Adrenal gland (tissue), 9 donors: ENCODE measurements at regions not wholly inside any gene's neighbourhood (a gene's known extent, or its start where the extent isn't known, plus 50 kb on each side); places are given as distances from the start of the nearest gene placed in this dataset.

ENCODE experiments used
- DNase-seq, 7 donors: peaks; one replicate each; pipeline ENCODE4 v3.0.0-alpha.2; 2019 to 2020
- H3K27ac ChIP-seq, 5 donors: fragments of 200-600 bp; sonication (generic) in 4 of 5; 1 replicate in 3 of 5; 2 replicates in 2 of 5; pipeline versions ENCODE4 v1.5.1 to v1.8.0; 2016 to 2020; ENCODE audit warnings: mild to moderate bottlenecking in 1 of 5
- H3K27me3 ChIP-seq: fragments of 200-600 bp; 2 replicates; pipeline ENCODE4 v1.8.0; 2021
- H3K36me3 ChIP-seq, 2 donors: fragments of 200-600 bp; replicated peaks in 1 of 2; 1 replicate in 1 of 2; 2 replicates in 1 of 2; pipeline versions ENCODE4 v1.5.1 to v1.8.0; 2018 to 2022
- H3K4me1 ChIP-seq, 2 donors: fragments of 200-600 bp; replicated peaks in 1 of 2; 1 replicate in 1 of 2; 2 replicates in 1 of 2; pipeline versions ENCODE4 v1.5.1 to v1.8.0; 2018 to 2021
- H3K4me3 ChIP-seq, 4 donors: fragments of 200-600 bp; sonication (generic) in 3 of 4; one replicate each; pipeline ENCODE4 v1.5.1; 2016 to 2018
- H3K9me3 ChIP-seq, 3 donors: fragments of 200-600 bp; sonication (generic) in 1 of 3; replicated peaks in 1 of 3; 1 replicate in 2 of 3; 2 replicates in 1 of 3; pipeline versions ENCODE4 v1.5.1 to v1.8.0; 2016 to 2021
- CTCF ChIP-seq, 6 experiments: fragments of 450-650 bp in 4 of 6; fragments of 200-600 bp in 2 of 6; sonication (generic) in 1 of 6; IDR thresholded peaks; 1 replicate in 5 of 6; 2 replicates in 1 of 6; pipeline versions ENCODE4 v1.5.1 to v1.8.0; 2016 to 2021; ENCODE audit warnings: antibody characterized with exemption in 6 of 6, mild to moderate bottlenecking in 2 of 6, moderate library complexity in 1 of 6
- POLR2A ChIP-seq, 2 donors: fragments of 450-650 bp; IDR thresholded peaks; one replicate each; pipeline ENCODE4 v1.6.1; 2017; ENCODE audit warnings: antibody characterized with exemption in 2 of 2, mild to moderate bottlenecking in 2 of 2, moderate library complexity in 1 of 2
- WGBS, 4 donors: extraction: QIAGEN DNeasy Blood & Tissue Kit in 2 of 4; methylation state at CpG; one replicate each; pipeline versions ENCODE4 v1.1.5 to v1.1.7; 2013 to 2017; 5-methylcytosine and 5-hydroxymethylcytosine counted together
- intact Hi-C, 2 donors: fragments of 100-400 bp; cut with DNase I; formaldehyde crosslinking; loops; one replicate each; pipeline versions ENCODE4 v1.14.1 to v1.15.0; 2022 to 2023
- donor health status: healthy with polysubstance abuse.
- donor health status: Bipolar disorder and iron deficiency.
- donor health status: DM: yes; HTN: yes; CAD: no.
- donor health status: DM: no; HTN: no; CAD: no.
- donor health status: DM: no; HTN: no; CAD: no.

DNA sequence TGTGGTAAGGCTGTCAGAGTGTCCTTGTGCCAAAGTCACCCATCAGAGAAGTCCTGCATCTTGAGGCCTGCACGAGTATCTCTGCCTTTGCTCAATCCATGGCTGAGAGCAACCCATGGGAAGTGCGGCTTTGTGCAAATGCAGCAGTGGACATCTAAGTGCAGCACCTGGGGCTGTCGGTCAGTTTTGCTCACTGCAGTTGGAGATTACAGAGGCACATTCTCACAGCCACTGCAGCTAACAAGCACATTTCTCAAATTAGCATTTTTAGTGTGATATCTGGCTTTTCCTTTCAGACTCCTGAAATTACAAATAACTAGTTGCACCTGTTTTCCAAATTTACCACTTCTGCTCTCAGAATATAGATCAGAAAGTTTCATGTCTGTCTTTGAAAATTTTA, 81.5 kb upstream of the DAZL start:
- DNase-seq: no peak
- 80 to 88% (median 87%) methylated on average over 3 of the region's 3 CpGs for WGBS, 4 donors

DNA sequence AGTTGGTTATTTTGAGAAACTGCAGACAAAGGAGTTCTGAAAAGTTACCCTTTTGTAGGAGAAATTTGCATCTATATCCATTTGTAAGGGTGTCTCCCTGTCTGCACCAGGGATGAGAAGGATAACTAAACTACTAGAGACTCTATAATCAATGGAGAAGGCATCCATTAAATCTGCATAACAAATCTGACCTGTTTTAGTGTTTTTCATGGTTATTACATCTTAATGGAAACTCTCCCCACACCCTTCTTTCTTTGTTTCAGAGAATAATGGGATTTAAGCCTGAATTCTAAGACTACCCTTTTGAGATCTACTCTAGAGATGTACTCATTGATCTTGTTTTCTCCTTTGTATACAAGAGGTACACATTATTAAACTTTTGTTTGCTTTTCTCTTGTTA, 82.0 kb upstream of the DAZL start:
- Histone ChIP-seq H3K4me3 (no peak overlapping the region), H3K27me3 (no peaks in the 10 kb centered on the region), H3K9me3 (no peaks in the 10 kb centered on the region), H3K36me3 (no peaks in the 10 kb centered on the region), H3K4me1 (no peaks in the 10 kb centered on the region), H3K27ac (no peak overlapping the region)
- DNase-seq: no peak
- intact Hi-C loops: no loop called here
- TF ChIP-seq POLR2A (IDR thresholded peaks at IDR 0.05) (no peak), CTCF (IDR thresholded peaks at IDR 0.05) (no peak)

More for the DNA sequence above, 81.5 kb upstream of the DAZL start:
- H3K27ac ChIP-seq: no peak overlapping the region
- no peaks in the 10 kb centered on the region for H3K9me3 ChIP-seq
- TF ChIP-seq CTCF (IDR thresholded peaks at IDR 0.05): no peak
- no peak for TF ChIP-seq POLR2A (IDR thresholded peaks at IDR 0.05)
- intact Hi-C loops: no loop called here
- H3K27me3 ChIP-seq: no peaks in the 10 kb centered on the region
- H3K4me3 ChIP-seq: no peak overlapping the region
- H3K36me3 ChIP-seq: no peaks in the 10 kb centered on the region
- H3K4me1 ChIP-seq: no peaks in the 10 kb centered on the region

GRCh38 chr3:16692486-16693344, 87.5 kb upstream of the DAZL start:
- intact Hi-C loops: no loop called here

DNA sequence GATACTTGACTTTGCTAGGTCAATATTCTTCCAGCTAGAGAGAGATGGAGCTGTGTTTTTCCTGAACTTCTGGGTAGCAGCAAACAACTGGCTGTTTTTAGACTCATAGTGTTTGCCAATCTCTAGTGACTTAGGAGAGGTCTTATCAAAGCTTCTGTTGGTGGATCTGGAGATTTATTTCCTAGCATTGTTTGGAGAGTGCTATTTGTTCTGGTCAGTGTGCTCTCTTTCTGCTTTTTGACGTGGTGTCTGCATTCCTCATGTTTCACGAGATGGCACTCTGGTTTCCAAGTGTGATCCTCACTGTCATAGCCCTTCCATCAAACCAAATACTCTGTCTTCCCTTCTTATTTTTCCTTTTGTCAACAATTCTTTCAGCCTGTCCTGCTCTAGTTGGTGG, 88.6 kb upstream of the DAZL start:
- no peak overlapping the region for H3K4me3 ChIP-seq
- DNase-seq: no peak
- 75 to 84% (median 81%) methylated on average over 2 of the region's 2 CpGs for WGBS, 4 donors
- H3K9me3 ChIP-seq: no peaks in the 10 kb centered on the region
- TF ChIP-seq CTCF (IDR thresholded peaks at IDR 0.05) (no peak), POLR2A (IDR thresholded peaks at IDR 0.05) (no peak)
- no peaks in the 10 kb centered on the region for H3K4me1 ChIP-seq
- no peak overlapping the region for H3K27ac ChIP-seq
- H3K27me3 ChIP-seq: no peaks in the 10 kb centered on the region
- intact Hi-C loops: no loop called here
- H3K36me3 ChIP-seq: no peaks in the 10 kb centered on the region

More at GRCh38 chr3:16692486-16693344, 87.5 kb upstream of the DAZL start:
- TF ChIP-seq CTCF (IDR thresholded peaks at IDR 0.05): no peak
- no peak for TF ChIP-seq POLR2A (IDR thresholded peaks at IDR 0.05)
- Histone ChIP-seq H3K36me3 (no peaks in the 10 kb centered on the region), H3K4me1 (no peaks in the 10 kb centered on the region), H3K27ac (no peak overlapping the region), H3K4me3 (no peak overlapping the region), H3K9me3 (no peaks in the 10 kb centered on the region), H3K27me3 (no peaks in the 10 kb centered on the region)
- DNase-seq: no peak
- 84 to 92% (median 88%) methylated on average over 8 of the region's 8 CpGs for WGBS, 4 donors
